GM18511 (cell line): ENCODE measurements at regions not wholly inside any gene's neighbourhood (a gene's known extent, or its start where the extent isn't known, plus 50 kb on each side); places are given as distances from the start of the nearest gene placed in this dataset.

Source experiments
- ATAC-seq: cut with Tn5 transposase; IDR thresholded peaks from one replicate; pipeline ENCODE4 v1.9.1; 2021; ENCODE audit warnings: mild to moderate bottlenecking, moderate library complexity; ENCODE audit not compliant: unreplicated experiment

- ATAC-seq = no peak
These were observed 147.0 kb upstream of the CELF2 start for GRCh38 chr10:10870523-10871241.

- no peak for ATAC-seq
These were observed 146.3 kb upstream of the CELF2 start for GRCh38 chr10:10871352-10871751.

GRCh38 chr10:10872035-10872673, 145.5 kb upstream of the CELF2 start:
- no peak for ATAC-seq

GRCh38 chr10:10872764-10873163, 144.9 kb upstream of the CELF2 start:
- no peak for ATAC-seq

GRCh38 chr10:10873289-10873688, 144.4 kb upstream of the CELF2 start:
- no peak for ATAC-seq

- no peak for ATAC-seq
These were observed 143.8 kb upstream of the CELF2 start for GRCh38 chr10:10873915-10874314.

GRCh38 chr10:10878963-10879362, 138.7 kb upstream of the CELF2 start:
- ATAC-seq = no peak

GRCh38 chr10:10881117-10881813, 136.4 kb upstream of the CELF2 start:
- no peak for ATAC-seq

GRCh38 chr10:10883737-10884136, 133.9 kb upstream of the CELF2 start:
- ATAC-seq = no peak

- ATAC-seq = no peak
These were observed 130.7 kb upstream of the CELF2 start for GRCh38 chr10:10886861-10887531.

- ATAC-seq = no peak
These were observed 126.3 kb upstream of the CELF2 start for GRCh38 chr10:10891124-10892082.

GRCh38 chr10:10892290-10892875, 125.3 kb upstream of the CELF2 start:
- ATAC-seq = no peak

GRCh38 chr10:10897400-10897799, 120.3 kb upstream of the CELF2 start:
- no peak for ATAC-seq

GRCh38 chr10:10901906-10902305, 115.8 kb upstream of the CELF2 start:
- ATAC-seq = no peak

GRCh38 chr10:10902951-10903350, 114.7 kb upstream of the CELF2 start:
- no peak for ATAC-seq

- ATAC-seq = no peak
These were observed 114.1 kb upstream of the CELF2 start for GRCh38 chr10:10903620-10904019.

- no peak for ATAC-seq
These were observed 107.0 kb upstream of the CELF2 start for GRCh38 chr10:10910634-10911033.

- ATAC-seq = no peak
These were observed 106.6 kb upstream of the CELF2 start for GRCh38 chr10:10911035-10911434.

- no peak for ATAC-seq
These were observed 106.2 kb upstream of the CELF2 start for GRCh38 chr10:10911471-10911921.

GRCh38 chr10:10914144-10914543, 103.5 kb upstream of the CELF2 start:
- ATAC-seq = no peak
